HG03575 (cell line): ENCODE measurements at regions not wholly inside any gene's neighbourhood (a gene's known extent, or its start where the extent isn't known, plus 50 kb on each side); places are given as distances from the start of the nearest gene placed in this dataset.
"Not testable (repeated sequence)": the region's sequence is repeated elsewhere in the genome, so short reads cannot be mapped to it uniquely, and the experiment has no call there.

Experiments used
- ATAC-seq: cut with Tn5 transposase; IDR thresholded peaks from one replicate; pipeline ENCODE4 v1.9.1; 2021; ENCODE audit not compliant: unreplicated experiment, insufficient number of reproducible peaks, low FRiP score; ENCODE audit errors: extremely low read depth

DNA sequence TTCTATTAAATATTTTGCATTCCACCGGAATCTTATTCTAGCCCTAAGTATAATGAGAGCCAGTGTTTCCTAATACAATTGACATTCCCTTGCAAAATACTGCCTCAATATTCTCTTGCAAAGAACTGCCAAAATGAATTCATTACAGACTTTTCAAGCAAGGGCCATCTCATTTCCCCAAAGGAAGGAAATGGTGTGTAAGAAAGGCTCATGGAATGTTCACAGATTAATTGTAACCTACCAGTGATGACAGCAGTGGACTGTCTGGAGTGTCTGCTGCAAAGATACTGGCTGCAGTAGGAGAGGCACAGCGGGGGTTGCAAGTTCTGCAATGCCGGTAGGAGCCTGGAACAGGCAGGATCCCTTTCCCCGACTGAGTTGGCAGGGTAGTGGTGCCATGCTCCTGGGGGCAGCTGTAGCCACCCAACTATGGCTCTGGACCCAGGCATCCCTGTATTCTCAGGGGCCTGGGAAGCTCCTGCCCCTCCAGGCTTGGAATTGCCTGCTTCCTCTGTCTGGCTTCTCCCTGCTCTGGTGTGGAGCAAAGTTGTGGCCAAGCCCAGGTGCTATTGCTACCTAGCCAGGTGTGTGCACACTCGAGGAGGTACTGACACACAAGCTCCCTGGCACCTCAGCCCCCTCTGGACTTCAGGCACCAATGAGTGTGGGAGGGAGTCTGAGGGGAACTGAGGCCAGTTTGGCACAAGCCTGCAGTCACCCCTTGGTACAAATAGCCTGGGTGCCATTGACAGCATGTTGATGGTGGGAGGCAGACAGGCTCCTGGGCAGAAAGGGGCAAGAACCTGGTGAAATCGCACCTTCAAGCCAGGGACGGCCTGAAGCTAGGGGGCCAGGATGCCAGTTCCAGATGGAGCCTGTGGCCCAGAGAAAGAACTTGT lies 1371.0 kb downstream of the KCNT2 start:
- ATAC-seq: no peak

DNA sequence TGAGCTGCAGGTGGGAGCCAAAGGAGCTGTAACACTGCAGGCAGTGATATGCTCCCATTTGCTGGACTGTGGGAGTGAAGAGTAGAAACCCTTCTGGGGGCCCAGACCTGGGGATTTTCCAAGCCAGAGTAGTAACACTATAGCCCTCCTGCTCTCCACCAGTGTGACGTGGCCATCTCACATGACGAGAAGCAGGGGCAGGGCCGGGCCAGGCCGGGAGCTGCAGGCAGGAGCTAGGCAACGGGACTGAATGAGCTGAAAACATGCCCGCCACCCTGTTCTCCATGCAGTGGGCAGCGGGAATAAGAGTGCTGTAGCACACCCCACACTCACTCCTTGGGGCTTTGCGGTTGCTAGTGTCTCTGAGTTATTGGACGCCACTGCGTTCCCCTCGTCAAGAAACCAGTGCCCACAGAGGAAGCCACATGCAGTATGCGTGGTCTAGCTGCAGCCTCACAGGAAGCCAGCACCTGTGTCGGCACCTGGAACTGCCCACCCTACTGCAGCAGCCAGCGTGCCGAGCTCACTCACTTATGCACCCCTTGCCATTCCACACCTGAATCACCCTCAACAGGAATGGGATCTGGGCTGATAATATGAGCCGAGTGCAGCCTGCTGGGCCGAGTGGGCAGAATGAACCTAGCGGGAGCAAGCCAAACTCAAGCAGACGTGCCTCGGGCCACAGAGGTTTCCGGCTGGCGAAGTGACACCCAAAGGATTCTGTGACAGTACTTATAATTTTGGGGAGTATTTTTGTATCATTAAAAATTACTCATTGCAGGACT lies 1389.6 kb downstream of the KCNT2 start:
- no peak for ATAC-seq

GRCh38 chr1:195202241-195202640 lies 1406.0 kb downstream of the KCNT2 start:
- no peak for ATAC-seq

GRCh38 chr1:195200772-195201171 lies 1407.5 kb downstream of the KCNT2 start:
- ATAC-seq: no peak

DNA sequence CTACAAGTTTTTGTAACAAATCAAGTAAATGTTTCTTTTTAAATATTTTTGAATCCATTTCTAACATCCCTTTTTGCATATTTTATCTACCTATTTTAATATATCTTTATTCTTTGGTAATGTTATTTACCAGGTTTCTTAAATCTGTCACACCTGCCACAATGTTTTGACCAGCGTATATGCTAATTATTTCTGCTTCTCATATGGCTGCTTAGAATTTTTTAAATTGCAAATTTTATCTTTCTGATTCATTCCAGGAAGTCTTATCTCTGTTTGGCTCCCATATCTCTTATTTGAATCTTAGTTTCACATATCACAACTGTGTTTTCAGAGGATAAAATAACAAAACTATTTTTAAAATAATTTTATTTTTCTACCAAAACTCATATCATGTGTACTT lies 1411.1 kb downstream of the KCNT2 start:
- no peak for ATAC-seq

DNA sequence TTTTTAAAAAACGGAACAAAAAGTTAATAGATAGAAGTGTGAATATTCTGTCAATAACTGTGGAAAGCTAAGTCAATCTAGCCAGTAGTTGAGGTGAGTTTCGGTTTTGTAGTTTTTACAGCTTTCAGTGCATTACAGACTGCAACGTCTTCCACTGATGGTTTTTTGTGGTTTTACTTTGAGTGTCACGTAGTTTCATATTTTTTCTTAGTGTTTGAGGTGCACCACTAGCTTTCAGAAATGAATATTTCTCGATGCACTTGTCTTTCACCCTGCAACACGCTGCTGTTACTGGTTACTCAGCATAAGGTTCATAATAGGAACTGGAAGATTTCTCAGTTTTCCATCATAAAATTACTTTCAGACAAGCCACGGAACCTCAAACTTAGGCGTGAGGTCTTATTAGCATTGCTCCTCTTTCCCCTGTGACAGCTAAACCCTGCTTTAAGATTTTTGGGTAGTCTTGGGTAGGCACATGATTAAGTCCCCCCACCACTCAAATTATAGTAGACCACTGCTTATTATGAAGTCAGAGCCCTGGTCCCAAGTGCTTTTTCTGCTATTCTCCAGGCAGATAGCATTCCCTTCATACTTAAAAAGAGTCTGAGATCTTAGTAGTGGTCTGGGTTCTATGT lies 1412.7 kb downstream of the KCNT2 start:
- peak; percentile 100 for ATAC-seq

DNA sequence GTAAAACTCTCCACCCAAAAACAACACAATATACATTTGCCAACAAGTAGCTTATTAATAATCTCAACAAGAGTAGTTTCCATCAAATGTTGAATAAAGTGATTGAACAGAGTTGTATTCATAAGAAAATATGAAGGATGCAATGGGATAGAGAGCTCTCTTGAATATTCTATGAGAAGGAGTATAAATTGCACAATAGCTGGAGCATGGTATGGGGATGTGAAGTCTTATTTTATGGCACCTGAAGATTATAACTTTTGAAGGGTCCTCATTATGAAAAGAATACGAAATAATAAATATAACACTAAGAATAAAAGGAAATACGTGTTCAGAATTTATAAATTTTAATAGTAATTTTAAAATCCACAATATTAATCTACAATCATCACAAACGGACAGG lies 1415.1 kb downstream of the KCNT2 start:
- ATAC-seq: no peak

GRCh38 chr1:195188821-195189220 lies 1419.4 kb downstream of the KCNT2 start:
- ATAC-seq: no peak

DNA sequence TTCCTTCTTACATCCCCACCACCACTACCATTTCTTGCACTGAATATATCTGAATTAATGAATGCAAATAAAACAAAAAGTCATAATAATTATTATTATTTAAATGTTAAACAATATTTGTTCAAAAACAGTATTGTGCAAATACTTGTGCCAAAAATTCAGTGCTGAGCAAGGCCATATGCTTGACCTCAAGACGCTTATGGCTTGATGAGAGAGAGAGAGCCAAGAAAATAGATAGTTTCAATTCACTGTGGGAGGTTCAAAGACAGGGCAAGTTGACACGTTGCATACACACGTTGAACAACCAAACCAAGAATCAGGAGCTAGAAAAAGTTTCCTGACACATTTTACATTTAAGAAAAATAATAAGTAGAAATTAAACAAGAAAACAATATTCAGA lies 1421.7 kb downstream of the KCNT2 start:
- no peak for ATAC-seq

DNA sequence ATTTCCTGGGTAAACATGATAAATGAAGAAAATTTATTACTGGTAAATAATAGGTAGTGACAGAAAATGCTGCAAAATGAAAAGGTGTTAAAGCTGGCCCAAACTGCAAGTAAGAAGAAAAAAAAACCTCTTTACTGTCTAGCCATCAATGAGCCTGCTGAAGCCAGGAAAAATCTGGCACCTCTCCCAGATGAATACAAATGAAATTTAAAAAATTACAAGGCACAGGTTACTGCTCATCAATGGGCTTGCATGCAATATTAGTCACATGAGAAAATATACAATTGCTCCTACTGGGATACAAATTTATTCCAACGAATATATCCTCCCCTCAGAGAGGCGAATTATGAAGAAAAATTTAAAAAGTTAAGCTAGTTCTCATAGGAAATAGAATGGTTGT lies 1422.5 kb downstream of the KCNT2 start:
- ATAC-seq: no peak

DNA sequence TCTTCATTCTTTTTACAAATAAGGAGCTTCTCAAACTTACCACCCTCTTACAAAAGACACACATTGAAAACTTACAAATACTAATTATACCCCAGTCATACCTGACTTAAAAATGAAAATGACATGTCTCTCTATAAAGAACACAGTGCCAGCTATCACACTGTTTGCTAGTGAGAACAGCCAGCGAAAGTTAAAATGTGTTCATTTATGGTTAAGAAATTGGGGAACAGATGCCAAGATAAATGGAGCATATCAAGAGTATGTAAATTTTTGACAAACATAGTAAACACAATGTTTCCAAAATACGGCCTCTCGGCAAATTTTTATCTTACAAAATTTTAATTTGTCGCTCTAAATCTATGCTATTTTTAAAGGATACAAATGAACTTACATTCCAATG lies 1422.9 kb downstream of the KCNT2 start:
- no peak for ATAC-seq

GRCh38 chr1:195173753-195174152 lies 1434.5 kb downstream of the KCNT2 start:
- no peak for ATAC-seq

DNA sequence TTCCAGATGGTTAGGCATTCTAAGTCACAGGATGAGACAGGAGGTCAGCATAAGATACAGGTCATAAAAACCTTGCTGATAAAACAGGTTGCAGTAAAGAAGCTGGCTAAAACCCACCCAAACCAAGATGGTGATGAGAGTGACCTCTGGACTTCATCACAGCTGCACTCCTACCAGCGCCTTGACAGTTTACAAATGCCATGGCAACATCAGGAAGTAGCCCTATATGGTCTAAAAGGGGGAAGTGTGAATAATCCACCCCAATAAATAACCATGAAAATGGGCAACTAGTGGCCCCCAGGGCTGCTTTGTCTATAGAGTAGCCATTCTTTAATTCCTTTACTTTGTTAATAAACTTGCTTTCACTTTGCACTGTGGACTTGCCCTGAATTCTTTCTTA lies 1448.4 kb downstream of the KCNT2 start:
- not testable (repeated sequence) for ATAC-seq

DNA sequence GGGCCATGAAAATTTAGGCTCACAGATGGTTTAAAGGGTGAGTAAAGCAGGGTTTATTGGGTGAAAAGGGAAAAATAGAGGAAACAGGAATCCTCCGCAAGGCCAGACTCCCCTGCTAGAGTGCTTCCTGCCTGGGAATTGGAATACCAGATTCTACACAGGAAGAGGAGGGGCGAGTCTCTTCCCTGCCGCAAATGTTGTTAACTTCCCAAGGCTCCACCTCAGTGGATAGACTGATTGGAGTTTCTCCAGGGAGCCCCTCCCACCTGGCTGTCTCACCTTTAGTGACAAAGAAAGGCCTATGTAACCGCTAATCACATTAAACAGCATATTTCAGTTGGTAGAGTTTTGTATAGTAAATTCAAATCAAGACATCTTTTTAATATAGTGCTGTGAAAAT lies 1450.1 kb downstream of the KCNT2 start:
- ATAC-seq: no peak

DNA sequence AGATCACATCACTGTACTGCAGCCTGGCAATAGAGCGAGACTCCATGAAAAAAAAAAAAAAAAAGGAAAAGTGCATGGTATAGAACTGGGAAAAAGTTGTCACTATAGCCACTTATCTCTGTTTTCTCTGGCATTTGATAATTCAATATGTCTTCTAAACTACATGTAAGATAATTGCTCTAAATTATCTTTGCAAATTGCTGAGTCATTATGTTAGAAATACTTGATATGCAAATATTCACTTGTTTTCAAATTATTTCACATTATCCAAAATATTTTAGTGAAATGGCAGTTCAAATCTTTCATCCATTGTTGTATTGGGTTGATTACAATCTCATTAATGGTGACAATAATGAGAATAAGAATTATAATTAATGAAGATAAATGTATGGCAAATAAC lies 1455.1 kb downstream of the KCNT2 start:
- no peak for ATAC-seq

DNA sequence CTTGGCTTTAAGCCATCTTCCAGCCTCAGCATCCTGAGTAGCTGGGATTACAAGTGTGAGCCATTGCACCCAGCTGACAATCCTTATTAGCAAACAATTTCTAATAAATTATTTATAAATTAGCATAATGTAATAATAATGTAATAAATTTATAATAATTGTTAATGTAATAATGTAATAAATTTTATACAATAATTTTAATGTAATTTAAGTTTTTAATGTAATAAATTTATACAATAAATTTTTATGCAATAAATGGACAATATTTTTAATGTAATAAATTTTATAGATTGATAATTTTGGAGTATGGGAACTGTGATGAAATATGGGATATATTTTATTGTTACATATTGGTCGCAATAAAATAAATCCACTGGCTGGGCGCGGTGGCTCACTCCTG lies 1457.5 kb downstream of the KCNT2 start:
- no peak for ATAC-seq

DNA sequence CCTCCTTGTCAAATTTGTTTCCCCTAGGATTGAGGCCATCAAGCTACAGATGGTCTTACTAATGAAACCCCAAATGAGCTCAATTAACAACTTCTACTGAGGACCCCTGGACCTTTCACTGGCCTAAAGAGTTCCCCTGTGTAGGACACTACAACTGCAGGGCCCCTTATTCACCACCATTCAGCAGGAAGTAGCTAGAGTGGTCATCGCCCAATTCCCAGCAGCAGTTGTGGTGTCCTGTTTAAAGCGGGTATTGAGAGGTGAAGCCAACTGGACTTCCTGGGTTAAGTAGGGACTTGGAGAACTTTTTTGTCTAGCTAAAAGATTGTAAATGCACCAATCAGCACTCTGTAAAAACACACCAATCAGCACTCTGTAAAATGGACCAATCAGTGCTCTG lies 1466.9 kb downstream of the KCNT2 start:
- ATAC-seq: no peak

DNA sequence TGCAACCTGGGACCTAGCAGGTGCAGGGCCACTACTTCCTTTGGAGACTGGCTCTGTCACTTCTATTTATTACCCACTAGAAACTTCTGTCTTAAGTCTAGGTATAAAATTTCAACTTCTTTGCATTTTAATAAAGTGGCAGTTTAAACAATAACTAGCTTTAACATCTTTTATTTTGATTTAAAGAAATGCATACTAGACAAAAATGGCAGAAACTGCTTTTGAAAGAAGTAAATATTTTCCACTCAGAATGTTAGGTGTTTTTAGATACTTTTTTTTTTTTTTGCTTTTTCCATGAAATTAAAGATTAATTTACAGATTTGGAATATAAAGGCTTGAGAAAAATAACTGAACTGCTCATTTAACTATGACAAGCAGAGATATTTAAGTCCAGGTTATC lies 1477.6 kb downstream of the KCNT2 start:
- no peak for ATAC-seq

DNA sequence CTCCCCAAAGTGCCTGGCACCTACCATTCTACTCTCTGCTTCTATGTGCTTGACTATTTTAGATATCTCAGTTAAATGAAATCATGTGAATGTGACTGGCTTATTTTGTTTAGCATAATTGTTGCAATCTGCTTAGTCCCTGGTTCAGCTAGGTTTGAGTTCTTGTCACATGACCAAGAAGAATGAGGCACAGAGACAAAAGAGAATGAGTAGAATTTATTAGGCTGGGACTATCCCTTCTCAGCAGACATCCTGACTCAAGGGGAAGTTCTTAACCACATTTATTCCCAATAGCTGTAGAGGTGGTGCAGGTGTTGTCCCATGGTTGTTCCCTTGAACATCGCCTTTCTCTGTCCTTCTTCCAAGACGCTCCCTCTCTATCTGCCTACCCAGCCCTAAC lies 1485.7 kb downstream of the KCNT2 start:
- ATAC-seq: no peak

GRCh38 chr1:195113471-195113870 lies 1494.8 kb downstream of the KCNT2 start:
- no peak for ATAC-seq
